ENCODE measurements at regions not wholly inside any gene's neighbourhood (a gene's known extent, or its start where the extent isn't known, plus 50 kb on each side); places are given as distances from the start of the nearest gene placed in this dataset.

DNA sequence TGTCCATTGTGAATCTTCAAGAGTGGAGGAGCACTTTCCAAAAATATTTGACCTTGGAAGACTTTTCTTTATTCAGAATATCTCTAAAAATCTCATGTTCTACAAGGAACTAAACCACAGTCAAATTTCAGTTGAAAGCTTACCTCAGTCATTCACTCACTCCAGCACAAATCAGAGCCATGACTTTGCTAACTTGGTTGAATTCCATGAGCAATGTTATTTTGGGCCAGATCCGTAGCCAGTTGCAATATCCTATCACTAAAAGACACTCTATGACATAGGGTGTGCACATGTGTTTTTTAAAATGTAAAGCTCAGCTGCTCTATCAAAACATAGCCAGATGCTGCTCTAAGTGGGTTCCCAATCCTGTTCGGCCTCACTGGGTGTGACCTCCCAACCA is 156.1 kb upstream of the ANKRD55 start:
- TF ChIP-seq SIN3A (IDR thresholded peaks at IDR 0.05; ENCODE audit: borderline replicate concordance, insufficient read depth, low read length) (no peak), POLR2AphosphoS5 (IDR thresholded peaks at IDR 0.05; ENCODE audit: low read depth, low read length) (no peak), TAF1 (IDR thresholded peaks at IDR 0.05; ENCODE audit: borderline replicate concordance, insufficient read depth, low read length) (no peak), FOXP2 (optimal IDR thresholded peaks at IDR 0.05; ENCODE audit: borderline replicate concordance, extremely low read depth, extremely low read length, insufficient read depth) (no peak)
- TF ChIP-seq, protein P1, sequence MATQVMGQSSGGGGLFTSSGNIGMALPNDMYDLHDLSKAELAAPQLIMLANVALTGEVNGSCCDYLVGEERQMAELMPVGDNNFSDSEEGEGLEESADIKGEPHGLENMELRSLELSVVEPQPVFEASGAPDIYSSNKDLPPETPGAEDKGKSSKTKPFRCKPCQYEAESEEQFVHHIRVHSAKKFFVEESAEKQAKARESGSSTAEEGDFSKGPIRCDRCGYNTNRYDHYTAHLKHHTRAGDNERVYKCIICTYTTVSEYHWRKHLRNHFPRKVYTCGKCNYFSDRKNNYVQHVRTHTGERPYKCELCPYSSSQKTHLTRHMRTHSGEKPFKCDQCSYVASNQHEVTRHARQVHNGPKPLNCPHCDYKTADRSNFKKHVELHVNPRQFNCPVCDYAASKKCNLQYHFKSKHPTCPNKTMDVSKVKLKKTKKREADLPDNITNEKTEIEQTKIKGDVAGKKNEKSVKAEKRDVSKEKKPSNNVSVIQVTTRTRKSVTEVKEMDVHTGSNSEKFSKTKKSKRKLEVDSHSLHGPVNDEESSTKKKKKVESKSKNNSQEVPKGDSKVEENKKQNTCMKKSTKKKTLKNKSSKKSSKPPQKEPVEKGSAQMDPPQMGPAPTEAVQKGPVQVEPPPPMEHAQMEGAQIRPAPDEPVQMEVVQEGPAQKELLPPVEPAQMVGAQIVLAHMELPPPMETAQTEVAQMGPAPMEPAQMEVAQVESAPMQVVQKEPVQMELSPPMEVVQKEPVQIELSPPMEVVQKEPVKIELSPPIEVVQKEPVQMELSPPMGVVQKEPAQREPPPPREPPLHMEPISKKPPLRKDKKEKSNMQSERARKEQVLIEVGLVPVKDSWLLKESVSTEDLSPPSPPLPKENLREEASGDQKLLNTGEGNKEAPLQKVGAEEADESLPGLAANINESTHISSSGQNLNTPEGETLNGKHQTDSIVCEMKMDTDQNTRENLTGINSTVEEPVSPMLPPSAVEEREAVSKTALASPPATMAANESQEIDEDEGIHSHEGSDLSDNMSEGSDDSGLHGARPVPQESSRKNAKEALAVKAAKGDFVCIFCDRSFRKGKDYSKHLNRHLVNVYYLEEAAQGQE (IDR thresholded peaks at IDR 0.05; ENCODE audit: insufficient read depth in 1 of 2, low read depth in 2 of 2, low read length in 2 of 2) = no peak

DNA sequence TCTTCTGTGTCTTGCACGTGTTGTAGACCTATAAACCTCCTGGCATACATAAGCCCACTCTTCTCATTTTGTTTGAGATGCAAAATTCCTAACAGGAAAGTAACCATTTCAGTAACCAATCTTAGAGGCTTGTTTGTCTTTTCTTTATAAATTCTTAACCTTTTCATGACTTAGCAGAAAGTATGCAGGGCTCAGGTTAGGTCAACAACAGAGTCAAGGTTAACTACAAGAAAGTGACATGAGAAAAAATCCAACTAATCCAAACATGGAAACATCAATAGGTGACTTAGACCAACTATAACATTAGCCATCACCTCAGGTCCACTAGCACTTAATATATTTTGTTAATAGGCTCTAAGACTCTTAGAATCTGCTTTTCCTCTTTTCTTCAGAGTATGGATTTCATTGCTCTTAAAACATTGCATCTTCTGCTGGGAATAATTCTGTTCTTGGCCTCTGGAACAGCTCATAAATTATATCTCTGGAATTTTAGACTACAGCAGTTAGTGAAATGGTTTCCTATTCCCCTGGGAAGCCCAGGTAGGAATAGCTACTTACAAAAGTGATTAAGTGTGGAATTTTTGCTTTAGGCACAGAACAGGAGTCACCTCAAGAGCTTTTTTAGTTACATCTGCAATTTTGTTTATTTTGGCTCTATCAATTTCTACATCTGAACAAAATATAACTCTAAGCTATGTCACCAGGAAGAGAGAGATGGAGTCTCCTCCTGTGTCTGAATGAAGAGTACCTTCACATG is 155.3 kb upstream of the ANKRD55 start:
- TF ChIP-seq SIN3A (IDR thresholded peaks at IDR 0.05; ENCODE audit: borderline replicate concordance, insufficient read depth, low read length) (no peak), TAF1 (IDR thresholded peaks at IDR 0.05; ENCODE audit: borderline replicate concordance, insufficient read depth, low read length) (no peak), POLR2AphosphoS5 (IDR thresholded peaks at IDR 0.05; ENCODE audit: low read depth, low read length) (no peak), FOXP2 (optimal IDR thresholded peaks at IDR 0.05; ENCODE audit: borderline replicate concordance, extremely low read depth, extremely low read length, insufficient read depth) (no peak)
- TF ChIP-seq, protein P1 (IDR thresholded peaks at IDR 0.05; ENCODE audit: insufficient read depth in 1 of 2, low read depth in 2 of 2, low read length in 2 of 2) = no peak

DNA sequence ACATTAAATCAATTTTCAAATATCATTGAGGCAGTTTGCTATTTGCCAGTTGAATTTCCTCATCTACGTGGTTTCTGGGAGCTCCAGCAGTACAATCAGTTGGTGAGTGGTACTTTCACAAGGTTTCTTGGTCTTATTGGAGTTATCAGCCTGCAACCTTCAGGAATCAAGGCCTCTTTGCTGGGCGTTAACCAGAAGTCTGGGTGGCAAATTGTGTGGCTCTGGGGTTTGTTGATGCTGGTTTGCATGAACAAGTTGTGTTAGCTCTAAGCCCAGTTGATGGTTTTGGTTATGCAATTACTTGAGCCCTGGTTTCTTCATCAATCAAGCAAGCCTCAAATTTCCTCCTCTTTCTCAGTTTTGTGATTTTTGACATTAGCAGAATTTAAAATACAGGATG is 152.9 kb upstream of the ANKRD55 start:
- TF ChIP-seq POLR2AphosphoS5 (IDR thresholded peaks at IDR 0.05; ENCODE audit: low read depth, low read length) = no peak
- no peak for TF ChIP-seq FOXP2 (optimal IDR thresholded peaks at IDR 0.05; ENCODE audit: borderline replicate concordance, extremely low read depth, extremely low read length, insufficient read depth)
- no peak for TF ChIP-seq TAF1 (IDR thresholded peaks at IDR 0.05; ENCODE audit: borderline replicate concordance, insufficient read depth, low read length)
- TF ChIP-seq, protein P1 (IDR thresholded peaks at IDR 0.05; ENCODE audit: insufficient read depth in 1 of 2, low read depth in 2 of 2, low read length in 2 of 2) = no peak
- no peak for TF ChIP-seq SIN3A (IDR thresholded peaks at IDR 0.05; ENCODE audit: borderline replicate concordance, insufficient read depth, low read length)

DNA sequence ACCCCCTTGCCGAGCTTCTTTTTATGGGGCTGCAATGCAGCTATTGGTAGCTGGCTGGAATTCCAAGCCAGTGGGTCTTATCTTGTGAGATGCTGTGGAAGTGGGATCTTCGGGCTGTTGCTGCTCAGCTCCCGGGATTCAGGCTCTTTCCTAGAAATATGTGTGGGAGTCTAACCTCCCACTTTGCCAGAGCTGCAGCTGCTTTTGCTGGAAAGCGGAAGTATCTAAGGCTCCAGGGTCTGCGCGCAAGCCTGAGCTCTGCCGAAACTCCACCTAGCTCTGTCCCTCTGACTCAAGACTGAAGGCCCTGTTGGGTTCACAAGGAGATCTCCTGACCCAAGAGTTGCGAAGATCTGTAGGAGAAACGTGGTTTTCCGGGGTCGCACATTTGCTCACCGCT is 151.1 kb upstream of the ANKRD55 start:
- TF ChIP-seq SIN3A (IDR thresholded peaks at IDR 0.05; ENCODE audit: borderline replicate concordance, insufficient read depth, low read length) = no peak
- TF ChIP-seq, protein P1 (IDR thresholded peaks at IDR 0.05; ENCODE audit: insufficient read depth in 1 of 2, low read depth in 2 of 2, low read length in 2 of 2) = no peak
- no peak for TF ChIP-seq TAF1 (IDR thresholded peaks at IDR 0.05; ENCODE audit: borderline replicate concordance, insufficient read depth, low read length)
- TF ChIP-seq FOXP2 (optimal IDR thresholded peaks at IDR 0.05; ENCODE audit: borderline replicate concordance, extremely low read depth, extremely low read length, insufficient read depth) = no peak

Data from PFSK-1 (cell line).